Activated T-cell treated with anti-CD3 and anti-CD28 coated beads, Interleukin-2, amount 50 U/mL, for 4 hours (primary cell): ENCODE measurements at regions not wholly inside any gene's neighbourhood (a gene's known extent, or its start where the extent isn't known, plus 50 kb on each side); places are given as distances from the start of the nearest gene placed in this dataset.
"Not testable (repeated sequence)": the region's sequence is repeated elsewhere in the genome, so short reads cannot be mapped to it uniquely, and the experiment has no call there.

ENCODE experiments used
- ATAC-seq, 2 donors: fragments of 200-7000 bp; cut with Tn5 transposase; one replicate each; pipeline ENCODE4 v1.10.0; 2021
- DNase-seq: peaks from one replicate; pipeline ENCODE4 v3.0.0-alpha.2; 2020
- H3K27me3 Mint-ChIP-seq: one replicate; pipeline ENCODE4 v1.8.0; 2021; ENCODE audit warnings: low read depth, mixed read lengths
- H3K36me3 Mint-ChIP-seq: one replicate; pipeline ENCODE4 v1.8.0; 2022; ENCODE audit warnings: mixed read lengths; ENCODE audit not compliant: insufficient read depth
- H3K4me1 Mint-ChIP-seq: one replicate; pipeline ENCODE4 v1.8.0; 2021; ENCODE audit warnings: low read depth, mixed read lengths
- H3K4me3 Mint-ChIP-seq: one replicate; pipeline ENCODE4 v1.8.0; 2021; ENCODE audit warnings: mild to moderate bottlenecking, moderate library complexity, mixed read lengths
- H3K9me3 Mint-ChIP-seq: one replicate; pipeline ENCODE4 v1.8.0; 2021; ENCODE audit warnings: mixed read lengths

DNA sequence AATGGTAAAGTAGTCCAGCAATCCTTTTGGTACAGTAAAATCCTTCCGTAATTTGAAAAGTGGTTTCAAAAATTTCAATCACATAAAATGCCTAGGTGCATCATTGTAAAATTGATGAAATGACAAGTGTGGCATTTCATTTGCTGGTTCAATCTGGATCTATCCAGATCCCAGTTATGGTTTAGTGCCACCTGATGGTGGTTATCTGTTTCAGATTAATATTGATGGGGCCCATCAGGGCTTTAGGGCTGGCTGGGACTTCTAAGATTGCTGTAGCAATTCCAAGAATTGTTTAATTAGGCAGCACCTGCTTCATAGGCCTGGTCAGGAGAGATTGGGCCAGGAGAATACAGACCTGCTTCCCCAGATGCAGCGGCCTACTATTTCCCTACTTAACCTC is 55.5 kb upstream of the PIK3C3 start:
- no peaks in the 10 kb centered on the region for H3K27me3 Mint-ChIP-seq
- H3K9me3 Mint-ChIP-seq = no peaks in the 10 kb centered on the region
- ATAC-seq (no peak), DNase-seq (no peak)
- H3K4me3 Mint-ChIP-seq = no peak overlapping the region
- no peaks in the 10 kb centered on the region for H3K36me3 Mint-ChIP-seq
- H3K4me1 Mint-ChIP-seq = no peaks in the 10 kb centered on the region

DNA sequence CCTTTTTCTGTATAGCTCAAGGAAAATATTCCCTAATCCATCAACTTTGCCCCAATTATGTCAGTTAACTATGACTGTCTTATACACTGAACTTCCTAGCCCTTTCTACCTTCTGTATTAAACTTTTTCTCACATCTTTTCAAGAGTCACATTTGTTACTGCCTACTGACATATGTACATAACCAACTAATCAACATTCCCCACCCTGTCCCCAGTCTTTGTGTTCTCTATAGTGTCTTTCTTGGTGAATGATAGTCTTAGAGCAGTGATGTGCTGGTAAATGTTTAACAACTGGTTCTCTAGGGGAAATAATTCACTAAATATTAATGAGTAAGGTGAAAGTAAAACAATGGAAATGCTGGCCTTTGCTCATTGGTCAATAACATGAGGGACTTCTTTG is 61.6 kb upstream of the PIK3C3 start:
- DNase-seq (no peak), ATAC-seq (no peak)
- no peaks in the 10 kb centered on the region for H3K27me3 Mint-ChIP-seq
- H3K4me3 Mint-ChIP-seq = no peak overlapping the region
- no peaks in the 10 kb centered on the region for H3K9me3 Mint-ChIP-seq
- no peaks in the 10 kb centered on the region for H3K4me1 Mint-ChIP-seq
- no peaks in the 10 kb centered on the region for H3K36me3 Mint-ChIP-seq

DNA sequence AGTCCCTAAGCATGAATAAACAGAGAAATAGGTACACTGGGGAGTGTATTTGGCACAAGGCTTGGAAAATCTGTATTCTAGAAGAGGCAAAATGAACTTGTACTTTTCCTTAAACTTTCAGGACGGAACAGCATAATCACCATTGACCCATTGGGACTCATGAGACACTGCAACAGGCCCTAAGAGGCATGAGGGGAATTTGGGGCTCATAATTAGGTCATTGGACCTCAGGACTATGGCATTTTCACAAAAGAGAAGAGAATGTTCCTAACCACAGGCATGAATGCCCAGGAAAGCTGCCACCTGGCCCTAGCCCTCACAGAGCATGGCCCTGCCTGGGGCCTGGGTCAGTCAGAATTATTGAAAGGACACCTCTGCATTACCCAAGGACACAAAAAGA is 67.9 kb upstream of the PIK3C3 start:
- no peaks in the 10 kb centered on the region for H3K27me3 Mint-ChIP-seq
- no peak for DNase-seq
- H3K4me1 Mint-ChIP-seq = no peaks in the 10 kb centered on the region
- ATAC-seq = no peak
- H3K36me3 Mint-ChIP-seq = no peaks in the 10 kb centered on the region
- no peak overlapping the region for H3K4me3 Mint-ChIP-seq
- no peaks in the 10 kb centered on the region for H3K9me3 Mint-ChIP-seq

DNA sequence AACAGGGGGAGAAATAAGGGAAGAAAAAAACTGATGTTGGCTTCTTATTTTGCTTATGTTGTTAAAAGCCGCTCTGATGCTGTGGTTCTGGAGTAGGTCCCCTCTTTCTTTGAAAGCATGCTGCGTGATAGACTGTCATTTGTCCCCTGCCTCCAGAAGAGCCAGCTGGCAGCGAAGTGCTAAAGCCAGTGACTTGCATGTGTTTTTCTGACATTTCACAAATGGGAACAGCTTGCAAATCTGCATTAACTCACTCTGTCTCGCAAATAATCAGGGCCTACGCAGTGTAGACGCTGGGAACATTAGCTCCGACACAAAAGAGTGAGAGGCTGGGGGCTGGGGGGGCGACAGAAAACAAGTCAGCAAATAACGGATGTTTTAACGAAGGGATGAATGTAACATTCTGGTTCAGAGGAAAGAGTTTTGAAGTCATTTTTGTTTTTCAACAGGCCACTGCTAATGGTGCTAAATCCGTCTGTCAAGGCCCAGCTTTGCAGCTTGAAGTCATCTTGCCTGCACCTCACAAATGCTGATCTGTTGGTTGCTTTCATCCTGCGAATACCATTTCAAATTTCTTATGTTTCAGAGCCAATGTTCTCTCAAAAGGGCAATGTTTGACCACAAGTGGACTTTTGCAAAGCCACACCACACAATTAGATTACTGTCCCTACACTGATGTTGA is 68.8 kb upstream of the PIK3C3 start:
- no peaks in the 10 kb centered on the region for H3K9me3 Mint-ChIP-seq

DNA sequence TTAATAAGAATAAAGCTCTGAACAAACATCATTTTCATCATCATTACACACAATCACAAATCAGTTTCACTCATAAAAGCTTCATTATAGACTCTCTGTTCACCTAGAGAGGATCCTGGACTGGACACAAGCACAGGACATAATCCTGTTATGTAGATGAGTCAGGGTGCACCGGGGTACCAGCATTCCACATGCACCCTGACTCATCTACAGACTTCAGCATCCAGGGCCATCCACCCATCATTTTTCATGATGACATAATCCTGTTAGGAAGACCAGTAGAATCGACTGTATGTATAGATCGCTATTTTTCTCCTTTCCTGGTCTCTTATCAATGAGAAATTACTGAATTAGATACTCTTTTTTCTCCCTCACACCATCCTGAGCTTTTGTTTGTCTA is 73.7 kb upstream of the PIK3C3 start:
- no peak for ATAC-seq
- Mint-ChIP-seq H3K36me3 (no peaks in the 10 kb centered on the region), H3K27me3 (no peaks in the 10 kb centered on the region)

More for the DNA sequence above, 68.8 kb upstream of the PIK3C3 start:
- Mint-ChIP-seq H3K27me3 (no peaks in the 10 kb centered on the region), H3K36me3 (no peaks in the 10 kb centered on the region), H3K4me3 (no peak overlapping the region), H3K4me1 (no peaks in the 10 kb centered on the region)
- no peak for DNase-seq
- no peak for ATAC-seq

DNA sequence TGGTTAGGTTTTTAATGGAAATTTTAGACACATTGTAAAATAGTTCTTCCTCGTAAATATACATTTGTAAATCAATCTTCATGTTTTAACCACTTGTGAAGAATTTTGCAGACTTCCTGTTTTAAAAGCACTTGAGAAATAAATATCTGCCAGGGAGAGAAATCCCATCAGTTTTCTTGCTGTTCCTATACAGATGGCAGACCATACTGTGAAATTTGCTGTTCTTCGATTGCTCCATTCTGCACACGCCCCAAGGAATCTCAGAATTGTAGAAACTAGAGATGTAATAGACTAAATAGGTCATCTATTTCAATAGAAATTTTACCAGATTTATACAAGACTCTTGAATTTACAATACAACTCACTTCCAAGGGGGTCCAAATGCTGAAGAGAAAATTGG is 75.8 kb upstream of the PIK3C3 start:
- Mint-ChIP-seq H3K9me3 (no peaks in the 10 kb centered on the region), H3K27me3 (no peaks in the 10 kb centered on the region), H3K36me3 (no peaks in the 10 kb centered on the region), H3K4me3 (no peak overlapping the region), H3K4me1 (no peaks in the 10 kb centered on the region)
- DNase-seq = no peak
- no peak for ATAC-seq

More for the DNA sequence above, 73.7 kb upstream of the PIK3C3 start:
- H3K4me3 Mint-ChIP-seq = no peak overlapping the region
- H3K9me3 Mint-ChIP-seq = no peaks in the 10 kb centered on the region
- H3K4me1 Mint-ChIP-seq = no peaks in the 10 kb centered on the region
- no peak for DNase-seq

DNA sequence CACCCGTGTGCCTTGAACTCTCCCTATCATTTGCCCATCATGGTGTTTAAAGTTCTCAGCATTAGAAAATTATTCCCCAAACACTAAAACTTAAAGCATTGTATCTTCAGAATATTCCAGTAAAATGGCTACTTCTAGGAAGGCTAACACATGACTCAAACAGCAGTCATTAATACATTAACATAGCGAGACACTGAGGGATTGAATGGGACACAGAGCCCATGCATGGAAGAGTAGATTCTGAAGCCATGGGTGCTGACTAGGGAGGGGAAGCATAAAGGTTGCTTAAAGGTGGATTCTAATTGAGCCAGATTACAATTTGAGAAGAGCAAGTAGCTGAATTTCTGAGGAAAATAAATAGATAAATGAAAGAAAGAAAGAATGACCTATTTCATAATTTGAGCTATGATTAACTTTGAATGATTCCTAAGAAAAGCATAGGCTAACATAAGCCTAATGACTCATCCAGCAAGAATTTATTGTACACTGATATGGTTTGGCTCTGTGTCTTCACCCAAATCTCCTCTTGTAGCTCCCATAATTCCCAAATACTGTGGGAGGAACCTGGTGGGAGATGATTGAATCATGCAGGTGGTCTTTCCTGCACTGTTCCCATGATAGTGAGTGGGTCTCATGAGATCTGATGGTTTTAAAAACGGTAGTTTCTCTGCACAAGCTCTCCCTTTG is 79.8 kb upstream of the PIK3C3 start:
- Mint-ChIP-seq H3K4me3 (no peak overlapping the region), H3K36me3 (no peaks in the 10 kb centered on the region), H3K9me3 (no peaks in the 10 kb centered on the region), H3K27me3 (no peaks in the 10 kb centered on the region), H3K4me1 (no peaks in the 10 kb centered on the region)
- DNase-seq (no peak), ATAC-seq (no peak)

DNA sequence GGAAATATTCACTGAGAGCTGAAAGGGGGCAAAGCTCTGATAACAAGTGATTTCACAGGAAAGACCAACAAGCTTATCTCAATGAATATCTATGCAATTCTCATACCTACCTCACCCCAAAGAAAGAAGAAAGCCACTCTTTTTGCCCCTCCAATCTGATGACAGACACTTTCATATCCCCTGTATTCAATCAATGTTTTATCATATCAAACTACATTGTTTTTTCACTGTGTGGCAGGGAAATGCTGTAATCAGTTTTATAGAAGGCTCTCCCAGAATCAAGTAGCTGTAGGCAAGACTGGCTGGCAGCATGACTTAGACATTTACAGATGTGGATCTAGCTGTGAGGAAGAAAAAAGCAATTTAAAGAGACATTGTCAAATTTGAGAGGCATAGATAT is 81.3 kb upstream of the PIK3C3 start:
- Mint-ChIP-seq H3K27me3 (no peaks in the 10 kb centered on the region), H3K9me3 (no peaks in the 10 kb centered on the region), H3K36me3 (no peaks in the 10 kb centered on the region), H3K4me1 (no peaks in the 10 kb centered on the region), H3K4me3 (no peak overlapping the region)
- no peak for ATAC-seq
- no peak for DNase-seq

DNA sequence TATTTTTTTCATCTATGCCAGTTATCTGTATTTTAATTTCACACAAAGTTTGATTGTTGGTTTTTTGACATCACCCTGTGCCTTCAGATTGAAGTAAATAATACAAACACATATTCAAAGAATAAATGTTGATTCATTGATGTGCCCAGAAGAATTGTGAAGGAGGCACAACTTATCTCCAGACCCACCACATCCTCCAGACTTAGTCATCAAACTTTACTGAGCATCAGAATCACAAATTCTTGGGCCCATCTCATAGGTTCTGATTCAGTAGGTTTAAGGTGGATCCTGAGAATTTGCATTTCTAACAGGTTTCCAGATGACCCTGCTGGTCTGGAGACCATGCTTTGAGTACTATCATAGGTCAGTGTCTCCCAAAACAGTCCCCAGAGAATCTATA is 82.8 kb upstream of the PIK3C3 start:
- ATAC-seq = no peak
- no peaks in the 10 kb centered on the region for H3K27me3 Mint-ChIP-seq
- no peak for DNase-seq
- H3K36me3 Mint-ChIP-seq = no peaks in the 10 kb centered on the region
- H3K4me1 Mint-ChIP-seq = no peaks in the 10 kb centered on the region
- H3K4me3 Mint-ChIP-seq = no peak overlapping the region
- H3K9me3 Mint-ChIP-seq = no peaks in the 10 kb centered on the region

DNA sequence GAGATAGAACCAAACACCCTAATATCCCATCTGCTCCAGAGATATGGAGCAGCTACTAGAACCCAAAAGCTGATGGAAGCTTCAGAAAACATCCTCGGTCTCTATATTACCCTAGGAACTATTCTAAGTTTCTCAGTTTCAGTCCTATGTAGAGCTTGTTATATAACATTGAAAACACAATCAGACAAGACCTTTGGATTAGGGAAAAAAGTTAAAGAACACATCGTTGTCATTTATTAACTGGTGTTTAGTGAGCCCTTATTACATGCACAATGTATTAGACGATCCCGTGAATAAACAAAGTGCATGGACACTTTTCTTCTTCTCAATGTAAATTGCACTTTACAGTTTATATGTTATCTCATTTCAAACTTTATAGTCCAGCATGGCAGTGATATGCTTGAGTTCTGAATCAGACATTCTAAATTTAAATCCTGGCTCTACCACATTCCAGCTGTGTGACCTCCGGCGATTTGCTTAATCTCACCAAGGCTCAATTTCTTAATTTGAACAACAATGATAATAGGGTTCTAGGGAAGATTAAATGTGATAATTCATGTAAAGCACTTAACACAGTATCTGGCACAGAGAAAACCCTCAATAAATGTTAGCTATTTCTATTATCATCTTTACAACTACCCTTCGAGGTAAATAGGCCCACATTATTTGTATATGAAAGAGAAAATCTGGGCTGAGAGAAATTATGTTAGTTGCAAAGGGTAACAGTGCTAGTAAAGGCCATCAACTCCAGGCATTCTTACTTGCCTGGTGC is 83.6 kb upstream of the PIK3C3 start:
- Mint-ChIP-seq H3K4me3 (no peak overlapping the region), H3K4me1 (no peaks in the 10 kb centered on the region), H3K36me3 (no peaks in the 10 kb centered on the region), H3K9me3 (no peaks in the 10 kb centered on the region), H3K27me3 (no peaks in the 10 kb centered on the region)
- DNase-seq = no peak
- ATAC-seq = no peak

DNA sequence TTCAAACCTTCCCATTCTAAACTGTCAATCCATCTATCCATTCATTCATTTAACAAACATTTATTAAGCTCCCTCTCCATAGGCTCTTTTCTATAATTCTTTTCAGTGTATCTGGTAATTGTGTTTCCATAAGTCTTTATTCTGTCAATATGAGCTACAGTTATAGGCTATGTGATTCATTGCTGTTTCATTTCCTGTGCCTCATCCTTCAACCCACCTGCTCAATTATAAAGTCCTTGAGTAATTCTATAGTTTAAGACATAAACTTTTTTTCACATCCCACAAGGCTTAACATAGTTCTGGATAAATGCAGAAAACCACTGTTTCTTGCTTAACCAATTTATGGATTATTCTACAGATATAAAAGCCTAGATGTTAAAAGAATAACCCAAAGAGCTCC is 84.2 kb upstream of the PIK3C3 start:
- Mint-ChIP-seq H3K36me3 (no peaks in the 10 kb centered on the region), H3K4me3 (no peak overlapping the region), H3K9me3 (no peaks in the 10 kb centered on the region), H3K27me3 (no peaks in the 10 kb centered on the region), H3K4me1 (no peaks in the 10 kb centered on the region)
- ATAC-seq (no peak), DNase-seq (no peak)

DNA sequence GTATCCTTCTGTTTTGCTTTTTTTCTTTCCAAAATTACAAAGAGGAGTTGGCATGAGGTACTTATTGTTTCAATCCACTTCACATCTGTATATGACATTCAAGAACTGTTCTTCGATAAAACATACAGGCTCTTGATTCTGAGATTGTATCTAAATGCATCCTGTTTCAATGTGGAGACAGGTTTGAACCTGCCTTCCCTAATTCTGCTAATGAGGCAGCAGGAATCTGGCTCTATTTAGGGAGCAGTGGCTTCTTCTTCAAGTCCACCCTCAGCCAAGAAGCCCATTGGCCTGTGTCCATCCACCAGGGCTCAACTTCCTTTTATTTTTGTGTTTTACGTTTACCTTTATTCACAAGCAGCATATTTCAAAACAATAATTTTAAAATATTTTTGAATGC is 84.8 kb upstream of the PIK3C3 start:
- Mint-ChIP-seq H3K36me3 (no peaks in the 10 kb centered on the region), H3K4me1 (no peaks in the 10 kb centered on the region)
- ATAC-seq = no peak

DNA sequence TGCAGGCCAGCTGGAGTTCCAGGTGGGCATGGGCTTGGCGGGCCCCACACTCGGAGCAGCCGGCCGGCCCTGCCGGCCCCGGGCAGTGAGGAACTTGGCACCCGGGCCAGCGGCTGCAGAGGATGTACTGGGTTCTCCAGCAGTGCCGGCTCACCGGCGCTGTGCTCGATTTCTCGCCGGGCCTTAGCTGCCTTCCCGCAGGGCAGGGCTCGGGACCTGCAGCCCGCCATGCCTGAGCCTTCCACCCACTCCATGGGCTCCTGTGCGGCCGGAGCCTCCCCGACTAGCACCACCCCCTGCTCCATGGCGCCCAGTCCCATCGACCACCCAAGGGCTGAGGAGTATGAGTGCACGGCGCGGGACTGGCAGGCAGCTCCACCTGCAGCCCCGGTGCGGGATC is 89.2 kb upstream of the PIK3C3 start:
- not testable (repeated sequence) for H3K4me3 Mint-ChIP-seq, H3K27me3 Mint-ChIP-seq, H3K36me3 Mint-ChIP-seq, DNase-seq, ATAC-seq, H3K4me1 Mint-ChIP-seq, H3K9me3 Mint-ChIP-seq

More for the DNA sequence above, 84.8 kb upstream of the PIK3C3 start:
- Mint-ChIP-seq H3K27me3 (no peaks in the 10 kb centered on the region), H3K4me3 (no peak overlapping the region), H3K9me3 (no peaks in the 10 kb centered on the region)
- DNase-seq = no peak

DNA sequence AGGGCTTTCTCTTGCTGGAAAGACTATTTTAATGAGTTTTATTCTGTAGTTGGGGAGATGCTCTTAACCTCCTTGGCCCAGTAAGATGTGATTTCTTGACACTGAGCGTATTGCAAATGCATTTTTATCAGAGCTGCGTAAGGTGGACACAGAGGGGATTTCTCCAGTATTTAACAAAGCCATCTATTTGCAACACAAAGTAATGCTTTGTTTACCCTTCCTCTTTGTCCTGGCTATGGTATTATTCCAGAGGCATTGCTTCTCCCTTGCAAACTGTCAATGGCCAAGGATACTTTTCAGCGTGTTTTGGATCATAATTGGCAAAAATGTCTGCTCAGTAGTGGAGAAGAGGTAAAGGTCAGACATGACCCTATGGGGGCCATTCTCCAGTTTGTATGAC is 90.8 kb upstream of the PIK3C3 start:
- Mint-ChIP-seq H3K36me3 (no peaks in the 10 kb centered on the region), H3K9me3 (no peaks in the 10 kb centered on the region), H3K27me3 (peaks cover 2% of the 10 kb centered on the region), H3K4me3 (no peak overlapping the region), H3K4me1 (no peaks in the 10 kb centered on the region)
- ATAC-seq (no peak), DNase-seq (no peak)

DNA sequence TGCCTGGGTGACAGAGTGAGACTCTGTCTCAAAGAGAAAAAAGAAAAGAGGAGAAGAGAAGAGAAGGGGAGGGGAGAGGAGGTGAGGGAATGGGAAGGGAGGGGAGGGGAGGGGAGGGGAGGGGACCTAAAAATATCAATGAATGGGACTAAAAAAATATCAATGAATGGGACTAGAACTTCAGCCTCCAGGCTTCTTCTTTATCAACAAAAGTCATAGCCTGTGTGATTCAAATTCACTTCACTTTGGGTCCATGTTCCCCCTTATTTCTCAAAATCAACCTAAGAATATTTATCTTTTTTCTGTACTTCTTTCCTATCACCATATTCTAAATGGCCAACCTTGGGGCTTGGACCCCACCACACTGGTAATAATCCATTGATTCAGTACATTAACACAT is 92.1 kb upstream of the PIK3C3 start:
- H3K27me3 Mint-ChIP-seq = peaks cover 2% of the 10 kb centered on the region
- no peaks in the 10 kb centered on the region for H3K9me3 Mint-ChIP-seq
- no peak for DNase-seq
- no peaks in the 10 kb centered on the region for H3K4me1 Mint-ChIP-seq
- no peak overlapping the region for H3K4me3 Mint-ChIP-seq
- no peak for ATAC-seq
- H3K36me3 Mint-ChIP-seq = no peaks in the 10 kb centered on the region
